ENCODE measurements at regions not wholly inside any gene's neighbourhood (a gene's known extent, or its start where the extent isn't known, plus 50 kb on each side); places are given as distances from the start of the nearest gene placed in this dataset.

GRCh38 chr15:68500363-68501258 is 68.6 kb upstream of the ITGA11 start:
- DNase-seq (ENCODE audit: low read depth, low spot score): no peak

GRCh38 chr15:68501259-68501591 is 69.3 kb upstream of the ITGA11 start:
- DNase-seq (ENCODE audit: low read depth, low spot score): no peak

- no peak for DNase-seq (ENCODE audit: low read depth, low spot score)
Observed at GRCh38 chr15:68501616-68502015, 69.7 kb upstream of the ITGA11 start.

- no peak for DNase-seq (ENCODE audit: low read depth, low spot score)
Observed at GRCh38 chr15:68502398-68502901, 70.5 kb upstream of the ITGA11 start.

GRCh38 chr15:68503213-68503612 is 71.2 kb upstream of the ITGA11 start:
- DNase-seq (ENCODE audit: low read depth, low spot score): no peak

GRCh38 chr15:68503791-68504680 is 72.1 kb upstream of the ITGA11 start:
- DNase-seq (ENCODE audit: low read depth, low spot score): no peak

GRCh38 chr15:68504681-68505170 is 72.8 kb upstream of the ITGA11 start:
- no peak for DNase-seq (ENCODE audit: low read depth, low spot score)

- DNase-seq (ENCODE audit: low read depth, low spot score): no peak
Observed at GRCh38 chr15:68506071-68506470, 72.7 kb upstream of the CORO2B start.

GRCh38 chr15:68507447-68507846 is 71.3 kb upstream of the CORO2B start:
- no peak for DNase-seq (ENCODE audit: low read depth, low spot score)

- DNase-seq (ENCODE audit: low read depth, low spot score): no peak
Observed at GRCh38 chr15:68508485-68509189, 70.2 kb upstream of the CORO2B start.

- no peak for DNase-seq (ENCODE audit: low read depth, low spot score)
Observed at GRCh38 chr15:68510558-68510957, 68.2 kb upstream of the CORO2B start.

- DNase-seq (ENCODE audit: low read depth, low spot score): no peak
Observed at GRCh38 chr15:68511073-68511991, 67.5 kb upstream of the CORO2B start.

- DNase-seq (ENCODE audit: low read depth, low spot score): no peak
Observed at GRCh38 chr15:68512052-68512451, 66.7 kb upstream of the CORO2B start.

- DNase-seq (ENCODE audit: low read depth, low spot score): no peak
Observed at GRCh38 chr15:68512598-68512997, 66.2 kb upstream of the CORO2B start.

- no peak for DNase-seq (ENCODE audit: low read depth, low spot score)
Observed at GRCh38 chr15:68515371-68516095, 63.3 kb upstream of the CORO2B start.

- DNase-seq (ENCODE audit: low read depth, low spot score): no peak
Observed at GRCh38 chr15:68517285-68517761, 61.5 kb upstream of the CORO2B start.

GRCh38 chr15:68518046-68518445 is 60.7 kb upstream of the CORO2B start:
- no peak for DNase-seq (ENCODE audit: low read depth, low spot score)

GRCh38 chr15:68518785-68519430 is 59.9 kb upstream of the CORO2B start:
- DNase-seq (ENCODE audit: low read depth, low spot score): no peak

All from smooth muscle cell of the brain vasculature (primary cell).